Gastrocnemius medialis (tissue), 4 donors: ENCODE measurements at regions not wholly inside any gene's neighbourhood (a gene's known extent, or its start where the extent isn't known, plus 50 kb on each side); places are given as distances from the start of the nearest gene placed in this dataset.

Experiments used
- POLR2A ChIP-seq, 2 donors: fragments of 450-650 bp; IDR thresholded peaks; one replicate each; pipeline ENCODE4 v1.6.1; 2017; ENCODE audit warnings: antibody characterized with exemption in 2 of 2, mild to moderate bottlenecking in 2 of 2, moderate library complexity in 2 of 2
- TF ChIP-seq, protein P1 (sequence below), 5 experiments: fragments of 450-650 bp in 3 of 5; fragments of 200-600 bp in 2 of 5; sonication (generic) in 2 of 5; IDR thresholded peaks in 4 of 5; conservative IDR thresholded peaks in 1 of 5; 1 replicate in 4 of 5; 2 replicates in 1 of 5; pipeline ENCODE4 v1.5.1; 2016 to 2019; ENCODE audit warnings: antibody characterized with exemption in 5 of 5, mild to moderate bottlenecking in 3 of 5, moderate library complexity in 3 of 5

DNA sequence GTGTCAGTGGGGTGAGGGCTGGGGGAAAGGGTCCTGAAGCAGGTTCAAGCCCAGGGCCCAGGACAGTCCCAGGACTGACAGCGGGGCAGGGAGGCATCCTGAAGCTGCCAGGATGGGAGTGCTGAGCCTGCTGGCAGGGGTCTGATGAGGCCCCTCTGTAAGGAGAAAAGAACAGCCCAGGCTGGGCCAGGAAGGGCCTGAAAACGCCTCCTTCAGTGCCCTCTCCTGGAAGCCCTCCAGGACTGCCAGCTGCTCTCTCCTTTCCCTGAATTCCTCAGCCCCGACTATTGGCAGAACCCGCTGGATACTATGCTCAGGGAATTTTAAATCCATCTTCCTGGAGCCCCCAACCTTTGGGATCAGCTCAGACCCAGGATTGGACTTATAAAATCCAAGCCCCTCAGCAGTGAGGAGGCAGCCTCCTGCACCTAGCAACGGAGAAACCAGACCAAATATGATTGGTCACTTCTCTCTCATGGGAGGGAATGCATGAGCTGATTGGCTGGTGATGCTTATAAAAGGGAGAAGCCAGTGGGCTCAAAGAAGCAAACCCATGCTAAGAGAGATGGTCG lies 203.5 kb upstream of the LINGO1 start:
- TF ChIP-seq POLR2A (IDR thresholded peaks at IDR 0.05): no peak
- TF ChIP-seq, protein P1, sequence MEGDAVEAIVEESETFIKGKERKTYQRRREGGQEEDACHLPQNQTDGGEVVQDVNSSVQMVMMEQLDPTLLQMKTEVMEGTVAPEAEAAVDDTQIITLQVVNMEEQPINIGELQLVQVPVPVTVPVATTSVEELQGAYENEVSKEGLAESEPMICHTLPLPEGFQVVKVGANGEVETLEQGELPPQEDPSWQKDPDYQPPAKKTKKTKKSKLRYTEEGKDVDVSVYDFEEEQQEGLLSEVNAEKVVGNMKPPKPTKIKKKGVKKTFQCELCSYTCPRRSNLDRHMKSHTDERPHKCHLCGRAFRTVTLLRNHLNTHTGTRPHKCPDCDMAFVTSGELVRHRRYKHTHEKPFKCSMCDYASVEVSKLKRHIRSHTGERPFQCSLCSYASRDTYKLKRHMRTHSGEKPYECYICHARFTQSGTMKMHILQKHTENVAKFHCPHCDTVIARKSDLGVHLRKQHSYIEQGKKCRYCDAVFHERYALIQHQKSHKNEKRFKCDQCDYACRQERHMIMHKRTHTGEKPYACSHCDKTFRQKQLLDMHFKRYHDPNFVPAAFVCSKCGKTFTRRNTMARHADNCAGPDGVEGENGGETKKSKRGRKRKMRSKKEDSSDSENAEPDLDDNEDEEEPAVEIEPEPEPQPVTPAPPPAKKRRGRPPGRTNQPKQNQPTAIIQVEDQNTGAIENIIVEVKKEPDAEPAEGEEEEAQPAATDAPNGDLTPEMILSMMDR (IDR thresholded peaks at IDR 0.05 in 4 of 5, conservative IDR thresholded peaks at IDR 0.05 in 1 of 5): no peak
